ENCODE measurements at regions not wholly inside any gene's neighbourhood (a gene's known extent, or its start where the extent isn't known, plus 50 kb on each side); places are given as distances from the start of the nearest gene placed in this dataset.

- TF ChIP-seq CEBPB (IDR thresholded peaks at IDR 0.05; ENCODE audit: low read depth, low read length) = no peak
- no peak for TF ChIP-seq POLR2A (IDR thresholded peaks at IDR 0.05; ENCODE audit: low read depth, low read length)
- no peak for TF ChIP-seq CTCF (conservative IDR thresholded peaks at IDR 0.05; ENCODE audit: low read depth, low read length)
- TF ChIP-seq, protein P1, sequence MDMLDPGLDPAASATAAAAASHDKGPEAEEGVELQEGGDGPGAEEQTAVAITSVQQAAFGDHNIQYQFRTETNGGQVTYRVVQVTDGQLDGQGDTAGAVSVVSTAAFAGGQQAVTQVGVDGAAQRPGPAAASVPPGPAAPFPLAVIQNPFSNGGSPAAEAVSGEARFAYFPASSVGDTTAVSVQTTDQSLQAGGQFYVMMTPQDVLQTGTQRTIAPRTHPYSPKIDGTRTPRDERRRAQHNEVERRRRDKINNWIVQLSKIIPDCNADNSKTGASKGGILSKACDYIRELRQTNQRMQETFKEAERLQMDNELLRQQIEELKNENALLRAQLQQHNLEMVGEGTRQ (IDR thresholded peaks at IDR 0.05; ENCODE audit: low read depth, low read length) = no peak
- no peak for TF ChIP-seq MXI1 (IDR thresholded peaks at IDR 0.05; ENCODE audit: borderline replicate concordance, low read depth, low read length)
- no peak for TF ChIP-seq SMC3 (IDR thresholded peaks at IDR 0.05; ENCODE audit: low read depth, low read length)
- TF ChIP-seq MAFK (IDR thresholded peaks at IDR 0.05; ENCODE audit: low read depth, low read length) = no peak
- no peak for TF ChIP-seq RFX5 (IDR thresholded peaks at IDR 0.05; ENCODE audit: low read depth, low read length)
- TF ChIP-seq ELK1 (IDR thresholded peaks at IDR 0.05; ENCODE audit: borderline replicate concordance, low read depth, low read length) = no peak
Observed at GRCh38 chr4:141801558-141801957, 165.2 kb downstream of the IL15 start.

Data from IMR-90 (cell line).